ENCODE measurements at regions not wholly inside any gene's neighbourhood (a gene's known extent, or its start where the extent isn't known, plus 50 kb on each side); places are given as distances from the start of the nearest gene placed in this dataset.

- FAIRE-seq (no peak), DNase-seq (ENCODE audit: insufficient read length, low spot score) (no peak)
Measured at GRCh38 chr13:74687442-74688182, 553.4 kb upstream of the KLF12 start.

DNA sequence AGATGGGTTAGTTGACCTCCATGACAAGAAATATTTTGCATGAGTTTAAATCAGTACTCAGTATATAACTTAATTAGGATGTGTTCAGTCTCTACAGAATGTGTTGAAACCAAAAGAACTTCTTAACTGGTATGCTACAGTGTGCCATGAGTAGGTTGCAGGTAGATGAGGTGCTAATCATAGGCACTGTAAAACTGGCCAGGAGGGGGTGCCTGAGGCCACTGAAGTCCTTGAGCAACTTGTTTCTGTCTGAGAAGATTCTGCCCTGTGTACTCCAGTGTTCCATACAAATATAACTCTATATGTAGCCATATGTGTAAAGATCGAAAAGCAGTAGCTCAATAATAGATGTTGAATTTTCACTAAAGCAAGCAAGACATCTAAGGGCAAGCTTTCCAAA is 549.2 kb upstream of the KLF12 start:
- FAIRE-seq (no peak), DNase-seq (ENCODE audit: insufficient read length, low spot score) (no peak)

DNA sequence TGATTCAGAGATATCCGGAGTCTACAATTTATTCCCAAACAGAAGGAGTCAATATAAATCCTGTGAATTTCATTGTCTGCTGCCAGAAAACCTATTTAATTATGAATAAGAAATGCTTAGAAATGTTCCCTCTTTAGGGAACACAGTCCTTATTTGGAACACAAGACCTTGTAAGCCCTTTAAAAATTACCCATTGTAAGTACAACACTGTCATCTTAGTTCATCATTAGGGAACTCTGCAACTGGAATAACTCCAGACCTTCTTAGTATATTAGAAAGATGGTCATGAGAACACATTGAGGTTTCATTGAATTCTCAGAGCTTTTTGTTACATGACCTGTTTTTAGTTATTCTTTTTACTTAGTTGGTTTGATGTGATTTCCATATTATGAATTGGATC is 548.5 kb upstream of the KLF12 start:
- no peak for FAIRE-seq
- no peak for DNase-seq (ENCODE audit: insufficient read length, low spot score)

- DNase-seq (ENCODE audit: insufficient read length, low spot score) = no peak
- no peak for FAIRE-seq
Measured at GRCh38 chr13:74681891-74682290, 547.7 kb upstream of the KLF12 start.

GRCh38 chr13:74678308-74678965 is 544.2 kb upstream of the KLF12 start:
- no peak for DNase-seq (ENCODE audit: insufficient read length, low spot score)
- FAIRE-seq = no peak

DNA sequence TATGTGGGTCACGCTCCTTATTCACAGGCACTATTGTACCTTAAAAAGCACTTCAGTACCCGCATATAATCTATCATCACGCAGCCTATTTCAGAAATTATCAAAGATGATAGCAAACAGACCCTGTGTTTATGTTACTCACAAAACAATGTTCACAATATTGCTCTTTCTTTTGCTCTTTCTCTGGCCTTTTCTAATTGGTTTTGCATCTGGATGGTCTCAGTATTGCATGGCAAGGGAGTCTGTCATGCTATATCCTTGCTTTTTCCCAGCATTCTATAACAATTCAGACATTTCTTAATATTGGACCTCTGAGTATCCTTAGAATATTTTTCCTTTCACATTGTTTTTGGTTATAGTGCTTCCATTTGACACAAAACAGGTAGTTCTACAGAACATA is 541.8 kb upstream of the KLF12 start:
- no peak for FAIRE-seq
- DNase-seq (ENCODE audit: insufficient read length, low spot score) = no peak

DNA sequence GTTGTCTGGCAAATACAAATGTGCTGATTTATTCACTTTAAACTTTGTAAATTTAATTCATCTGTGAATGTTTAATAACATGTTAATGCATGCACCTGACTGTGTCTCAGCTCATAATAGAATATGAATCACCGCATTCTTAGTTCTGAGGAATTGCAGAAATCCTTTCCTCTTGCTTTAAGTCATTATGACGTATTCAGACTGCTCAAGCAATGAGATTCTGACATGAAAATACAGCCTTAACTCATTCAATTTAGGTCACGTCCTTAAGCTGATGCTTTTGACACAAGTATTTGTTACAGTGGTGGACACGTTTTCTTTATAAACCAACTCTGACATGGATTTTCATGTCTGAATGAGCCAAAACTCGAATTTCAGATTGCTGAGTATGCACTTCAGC is 541.0 kb upstream of the KLF12 start:
- DNase-seq (ENCODE audit: insufficient read length, low spot score) (no peak), FAIRE-seq (no peak)

GRCh38 chr13:74674720-74675119 is 540.5 kb upstream of the KLF12 start:
- no peak for FAIRE-seq
- DNase-seq (ENCODE audit: insufficient read length, low spot score) = no peak

DNA sequence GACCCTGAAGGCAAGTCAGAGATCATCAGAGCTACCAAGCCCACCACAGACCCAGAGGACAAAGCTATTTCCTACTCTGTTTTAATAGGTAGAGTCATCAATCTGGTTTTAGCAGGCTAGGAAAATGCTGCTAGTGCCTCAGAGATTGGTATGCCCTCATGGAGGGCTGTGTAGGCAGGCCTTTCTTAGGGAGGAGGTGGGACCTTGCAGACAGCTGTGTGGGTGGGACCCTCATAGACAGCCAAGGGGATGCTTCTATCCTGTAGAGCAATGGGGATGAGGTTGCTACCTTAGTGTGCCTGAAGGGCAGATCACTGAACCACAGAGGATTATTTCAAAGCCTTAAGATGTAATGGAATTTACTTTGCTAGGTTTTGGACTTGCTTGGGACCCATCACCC is 534.9 kb upstream of the KLF12 start:
- DNase-seq (ENCODE audit: insufficient read length, low spot score) (no peak), FAIRE-seq (no peak)

DNA sequence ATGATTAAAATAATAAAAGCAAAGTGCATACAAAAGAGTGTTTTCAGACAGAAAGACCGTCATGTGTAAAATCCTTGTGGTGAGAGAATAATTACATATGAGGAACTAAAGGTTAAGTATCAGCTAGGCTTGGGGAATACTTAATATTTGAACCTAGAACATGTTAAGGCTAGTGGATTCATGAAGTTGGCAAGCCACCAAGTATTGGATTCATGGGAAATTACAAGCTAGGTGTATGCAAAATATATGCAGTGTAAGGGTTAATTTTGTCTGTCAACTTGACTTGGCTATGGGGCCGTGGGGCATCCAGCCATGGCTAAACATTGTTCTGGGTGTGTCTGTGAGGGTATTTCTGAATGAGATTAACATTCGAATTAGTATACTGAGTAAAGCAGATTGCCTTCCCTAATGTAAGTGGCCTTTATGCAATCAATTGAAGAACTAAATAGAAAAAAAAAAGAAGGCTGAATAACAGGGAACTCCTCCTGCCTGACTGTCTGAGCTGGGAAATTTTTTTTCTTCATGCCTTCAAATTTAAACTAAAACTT is 533.5 kb upstream of the KLF12 start:
- no peak for FAIRE-seq

GRCh38 chr13:74662905-74663304 is 528.7 kb upstream of the KLF12 start:
- DNase-seq (ENCODE audit: insufficient read length, low spot score) (no peak), FAIRE-seq (no peak)

More for the DNA sequence above, 533.5 kb upstream of the KLF12 start:
- no peak for DNase-seq (ENCODE audit: insufficient read length, low spot score)

GRCh38 chr13:74661851-74662250 is 527.6 kb upstream of the KLF12 start:
- no peak for FAIRE-seq
- peak; percentile 1 for DNase-seq (ENCODE audit: insufficient read length, low spot score)

- DNase-seq (ENCODE audit: insufficient read length, low spot score) (no peak), FAIRE-seq (no peak)
Measured at GRCh38 chr13:74657765-74658164, 523.6 kb upstream of the KLF12 start.

- FAIRE-seq = no peak
Measured at GRCh38 chr13:74651121-74651520, 516.9 kb upstream of the KLF12 start.

DNA sequence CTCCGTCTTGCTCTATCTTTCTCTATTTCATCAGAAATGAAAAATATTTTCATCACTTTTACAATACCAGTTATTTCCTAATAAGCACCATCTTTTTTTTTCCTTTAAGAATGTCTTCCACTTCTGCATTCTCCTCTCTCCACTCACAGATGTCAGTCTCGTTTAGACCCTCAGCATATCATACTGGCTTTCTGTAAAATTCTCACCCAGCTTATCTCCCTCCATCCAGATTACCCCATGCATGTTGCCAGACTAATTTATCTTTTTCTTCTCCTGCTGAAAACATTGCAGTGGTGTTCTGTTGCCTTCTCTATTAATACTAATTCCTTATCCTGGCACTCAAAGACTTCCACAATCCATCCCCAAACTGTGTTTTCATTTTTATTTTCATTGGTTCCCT is 513.8 kb upstream of the KLF12 start:
- DNase-seq (ENCODE audit: insufficient read length, low spot score) = no peak
- FAIRE-seq = no peak

More at GRCh38 chr13:74651121-74651520, 516.9 kb upstream of the KLF12 start:
- DNase-seq (ENCODE audit: insufficient read length, low spot score) = no peak

DNA sequence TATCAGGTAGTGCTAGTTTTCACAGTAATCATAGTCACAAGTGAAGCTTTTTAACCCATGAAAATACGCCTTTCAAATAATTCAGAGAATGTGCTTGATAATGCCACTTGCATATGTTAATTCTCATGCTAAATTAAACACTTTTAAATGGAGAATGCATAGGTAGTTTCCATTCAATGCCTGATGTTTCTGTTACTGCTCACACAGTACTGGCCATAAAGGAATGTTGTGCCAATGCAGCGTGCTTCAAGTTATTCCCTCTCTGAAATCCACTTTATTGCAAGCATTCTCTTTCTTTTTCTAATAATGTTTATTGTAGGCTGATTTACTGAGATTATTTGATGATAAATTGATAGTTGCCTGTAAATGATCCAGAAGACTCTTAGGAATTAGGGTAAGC is 513.0 kb upstream of the KLF12 start:
- FAIRE-seq (no peak), DNase-seq (ENCODE audit: insufficient read length, low spot score) (no peak)

- FAIRE-seq = no peak
- DNase-seq (ENCODE audit: insufficient read length, low spot score) = no peak
Measured at GRCh38 chr13:74646091-74646490, 511.9 kb upstream of the KLF12 start.

- FAIRE-seq (no peak), DNase-seq (ENCODE audit: insufficient read length, low spot score) (no peak)
Measured at GRCh38 chr13:74645586-74645985, 511.4 kb upstream of the KLF12 start.

GRCh38 chr13:74644229-74644628 is 510.0 kb upstream of the KLF12 start:
- no peak for FAIRE-seq
- no peak for DNase-seq (ENCODE audit: insufficient read length, low spot score)

- DNase-seq (ENCODE audit: insufficient read length, low spot score) (no peak), FAIRE-seq (no peak)
Measured at GRCh38 chr13:74641586-74641985, 507.4 kb upstream of the KLF12 start.

DNA sequence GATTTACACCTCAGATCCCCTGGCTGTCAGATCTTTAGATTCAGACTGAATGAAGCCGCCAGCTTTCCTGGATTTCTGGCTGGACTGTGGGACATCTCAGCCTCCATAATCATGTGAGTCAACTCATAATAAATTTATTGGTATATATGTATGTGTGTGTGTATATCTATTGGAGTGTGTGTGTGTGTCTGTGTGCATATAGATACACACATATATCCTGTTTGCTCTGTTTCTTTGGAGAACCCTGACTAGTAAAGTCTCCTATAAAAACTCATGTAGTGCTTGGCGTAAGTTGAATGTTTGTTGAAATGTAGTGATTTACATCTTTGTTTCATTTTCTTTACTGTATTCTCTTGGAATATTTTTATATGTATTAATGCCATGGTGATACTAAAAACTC is 499.5 kb upstream of the KLF12 start:
- no peak for DNase-seq (ENCODE audit: insufficient read length, low spot score)
- FAIRE-seq = no peak

GRCh38 chr13:74629985-74630384 is 495.8 kb upstream of the KLF12 start:
- DNase-seq (ENCODE audit: insufficient read length, low spot score) (no peak), FAIRE-seq (no peak)

Data from HTR-8/SVneo (cell line).